HG03095 (cell line): ENCODE measurements at regions not wholly inside any gene's neighbourhood (a gene's known extent, or its start where the extent isn't known, plus 50 kb on each side); places are given as distances from the start of the nearest gene placed in this dataset.
"Not testable (repeated sequence)": the region's sequence is repeated elsewhere in the genome, so short reads cannot be mapped to it uniquely, and the experiment has no call there.

ENCODE experiments used
- ATAC-seq: cut with Tn5 transposase; IDR thresholded peaks from one replicate; pipeline ENCODE4 v1.9.1; 2021; ENCODE audit warnings: moderate library complexity; ENCODE audit not compliant: unreplicated experiment

- ATAC-seq = no peak
Observed at GRCh38 chr6:113015249-113015648, 668.1 kb downstream of the RFPL4B start.

DNA sequence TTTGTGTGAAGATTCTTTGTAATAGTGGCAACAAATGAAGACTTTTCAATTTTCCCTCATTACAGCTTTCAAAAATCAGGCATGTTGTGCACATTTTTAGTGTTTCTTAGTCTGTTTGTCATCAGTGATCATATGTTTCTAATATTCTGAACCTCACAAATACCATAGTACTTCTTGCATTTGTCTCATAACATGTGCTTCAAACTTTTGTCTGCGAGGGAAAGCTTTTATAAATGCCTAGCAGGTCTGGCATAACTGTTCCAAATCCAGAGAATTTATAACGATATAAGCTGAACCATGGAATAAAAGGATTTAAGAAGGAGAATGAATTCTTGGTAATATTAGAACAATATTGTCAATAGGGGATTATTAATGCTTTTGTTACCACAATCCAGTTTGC, 670.2 kb downstream of the RFPL4B start:
- no peak for ATAC-seq

- ATAC-seq = no peak
Observed at GRCh38 chr6:113018351-113019151, 671.4 kb downstream of the RFPL4B start.

DNA sequence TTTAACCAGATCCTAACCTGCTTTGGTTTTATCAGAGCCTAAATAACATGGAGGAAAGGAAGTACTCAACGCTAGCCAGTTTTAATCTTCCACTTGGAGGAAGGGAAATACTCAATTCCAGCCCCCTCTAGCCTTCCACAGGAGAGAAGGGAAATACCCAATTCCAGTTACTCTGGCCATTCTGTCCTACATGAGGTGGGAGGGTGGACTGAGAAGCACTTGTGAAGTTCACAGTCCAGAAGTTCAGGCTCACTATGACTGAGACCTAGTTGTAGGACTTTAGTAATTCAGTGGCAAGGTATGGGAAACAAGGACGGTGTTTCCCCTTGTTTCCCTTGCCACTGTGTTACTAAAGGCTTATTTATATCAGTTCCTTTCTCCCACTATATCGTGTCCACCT, 672.0 kb downstream of the RFPL4B start:
- ATAC-seq = no peak

- no peak for ATAC-seq
Observed at GRCh38 chr6:113027780-113028179, 680.6 kb downstream of the RFPL4B start.

GRCh38 chr6:113029161-113029560, 682.0 kb downstream of the RFPL4B start:
- ATAC-seq = not testable (repeated sequence)

DNA sequence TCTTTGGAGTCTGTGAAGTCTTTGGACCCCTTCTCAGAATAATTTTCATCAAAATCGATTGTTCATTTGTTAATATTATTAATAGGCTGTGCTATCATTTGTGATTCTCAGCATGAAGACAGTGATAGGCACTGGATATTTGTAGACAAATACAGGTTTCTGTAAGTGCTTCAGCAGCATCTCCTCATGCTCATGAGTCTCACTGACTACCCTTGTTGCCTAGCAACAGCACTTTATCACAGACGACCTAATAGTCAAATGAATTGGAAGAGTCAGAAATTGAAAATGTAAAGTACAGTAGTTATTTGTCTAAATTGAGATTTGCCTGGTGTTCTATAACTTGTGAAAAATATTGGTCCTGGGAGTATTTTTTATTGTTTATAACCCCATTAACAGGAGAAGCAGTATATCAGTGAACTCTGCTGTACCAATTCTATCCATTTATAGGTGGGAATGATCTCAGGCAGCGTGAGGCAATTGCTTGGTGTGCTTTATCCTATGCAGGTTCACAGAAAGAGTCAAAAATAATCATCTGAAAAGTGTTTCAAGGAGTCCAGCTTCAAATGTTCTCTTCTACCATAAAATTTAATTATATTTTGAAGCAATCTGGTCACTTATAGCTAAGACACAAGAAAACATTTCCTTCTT, 684.6 kb downstream of the RFPL4B start:
- no peak for ATAC-seq

GRCh38 chr6:113039005-113039404, 691.9 kb downstream of the RFPL4B start:
- ATAC-seq = no peak

GRCh38 chr6:113047148-113047547, 700.0 kb downstream of the RFPL4B start:
- no peak for ATAC-seq

- ATAC-seq = no peak
Observed at GRCh38 chr6:113047932-113048331, 700.8 kb downstream of the RFPL4B start.

- no peak for ATAC-seq
Observed at GRCh38 chr6:113048741-113049140, 701.6 kb downstream of the RFPL4B start.

- ATAC-seq = no peak
Observed at GRCh38 chr6:113049190-113049589, 702.1 kb downstream of the RFPL4B start.

GRCh38 chr6:113050010-113050858, 703.1 kb downstream of the RFPL4B start:
- ATAC-seq = no peak

GRCh38 chr6:113050979-113051378, 703.8 kb downstream of the RFPL4B start:
- ATAC-seq = no peak

- no peak for ATAC-seq
Observed at GRCh38 chr6:113052506-113052905, 705.4 kb downstream of the RFPL4B start.

GRCh38 chr6:113055061-113055460, 707.9 kb downstream of the RFPL4B start:
- no peak for ATAC-seq

DNA sequence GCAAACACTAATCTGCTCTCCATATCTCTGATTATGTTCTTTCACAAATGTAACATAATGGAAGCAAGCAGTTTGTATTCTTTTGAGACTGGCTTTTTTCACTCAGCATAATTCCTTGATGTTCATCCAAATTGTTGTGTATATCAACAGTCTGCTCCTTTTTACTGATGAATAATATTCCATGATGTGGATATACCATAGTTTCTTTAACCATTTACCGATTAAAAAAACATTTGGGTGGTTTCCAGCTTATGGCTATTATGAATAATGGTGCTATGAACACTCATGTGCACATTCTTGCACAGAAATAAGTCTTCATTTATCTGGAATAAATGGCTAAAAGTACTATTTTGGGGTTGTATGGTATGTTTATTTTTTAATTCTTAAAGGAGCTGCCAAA, 708.9 kb downstream of the RFPL4B start:
- ATAC-seq = no peak

DNA sequence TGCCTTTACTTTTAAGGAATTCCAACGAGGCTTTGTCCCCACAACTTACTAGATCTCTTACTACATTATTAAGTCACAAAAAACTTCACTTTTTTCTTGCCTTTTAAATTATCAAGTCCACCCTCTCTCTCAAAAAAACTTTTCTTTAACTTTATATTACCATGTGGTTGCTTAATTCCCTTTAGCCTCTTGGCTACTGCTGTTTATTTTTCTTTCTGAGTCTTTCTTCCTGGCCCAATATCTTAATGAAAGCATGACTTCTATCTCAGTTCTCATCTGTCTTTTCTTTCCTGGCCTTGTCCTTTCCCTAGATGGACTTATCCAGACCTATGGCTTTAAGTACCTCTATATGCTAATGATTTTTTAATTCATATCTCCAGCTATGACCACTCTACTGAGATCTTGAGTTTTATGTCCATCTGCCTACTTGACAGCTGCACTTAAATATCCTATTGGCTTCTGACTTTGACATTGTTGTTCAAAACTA, 710.5 kb downstream of the RFPL4B start:
- no peak for ATAC-seq

GRCh38 chr6:113060664-113061063, 713.5 kb downstream of the RFPL4B start:
- no peak for ATAC-seq

DNA sequence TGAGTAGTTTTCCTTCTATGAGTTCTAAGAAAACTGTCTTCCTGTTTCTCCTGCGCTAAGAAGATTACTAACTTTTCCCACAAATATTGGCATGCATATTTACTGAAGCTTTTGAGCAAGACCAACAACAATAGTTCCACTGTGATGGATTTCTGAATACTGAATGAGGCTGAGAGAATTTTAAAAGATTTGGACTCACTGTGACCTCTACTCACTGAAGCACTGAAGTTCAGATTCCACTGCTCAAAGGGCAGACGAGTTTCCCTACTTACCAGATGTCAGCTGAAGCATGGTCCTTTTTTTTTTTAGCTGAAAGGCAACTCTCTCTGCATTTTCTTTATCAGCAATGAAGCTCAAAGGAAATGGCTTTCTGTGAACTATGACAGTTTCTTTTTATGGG, 718.5 kb downstream of the RFPL4B start:
- ATAC-seq = no peak

- no peak for ATAC-seq
Observed at GRCh38 chr6:113067612-113068275, 720.6 kb downstream of the RFPL4B start.
